Glutamatergic neuron (in vitro differentiated cells): ENCODE measurements at regions not wholly inside any gene's neighbourhood (a gene's known extent, or its start where the extent isn't known, plus 50 kb on each side); places are given as distances from the start of the nearest gene placed in this dataset.
"Not testable (repeated sequence)": the region's sequence is repeated elsewhere in the genome, so short reads cannot be mapped to it uniquely, and the experiment has no call there.

Experiments used
- DNase-seq: peaks from one replicate; pipeline ENCODE4 v3.0.0; 2022
- H3K27ac Mint-ChIP-seq: one replicate; pipeline ENCODE4 v1.8.0; 2020; ENCODE audit warnings: mild to moderate bottlenecking, mixed read lengths, inconsistent platforms; ENCODE audit not compliant: unreplicated experiment
- H3K27me3 Mint-ChIP-seq: one replicate; pipeline ENCODE4 v1.8.0; 2020; ENCODE audit warnings: mild to moderate bottlenecking, moderate library complexity, mixed read lengths, inconsistent platforms; ENCODE audit not compliant: unreplicated experiment
- H3K36me3 Mint-ChIP-seq: one replicate; pipeline ENCODE4 v1.8.0; 2020; ENCODE audit warnings: mild to moderate bottlenecking, mixed read lengths, inconsistent platforms; ENCODE audit not compliant: unreplicated experiment
- H3K4me1 Mint-ChIP-seq: one replicate; pipeline ENCODE4 v1.8.0; 2020; ENCODE audit warnings: mild to moderate bottlenecking, low read depth, mixed read lengths, inconsistent platforms; ENCODE audit not compliant: unreplicated experiment
- H3K4me3 Mint-ChIP-seq: one replicate; pipeline ENCODE4 v1.8.0; 2020; ENCODE audit warnings: mild to moderate bottlenecking, mixed read lengths, inconsistent platforms; ENCODE audit not compliant: unreplicated experiment
- H3K9me3 Mint-ChIP-seq: one replicate; pipeline ENCODE4 v1.8.0; 2020; ENCODE audit warnings: mild to moderate bottlenecking, moderate library complexity, mixed read lengths, inconsistent platforms; ENCODE audit not compliant: unreplicated experiment
- TF ChIP-seq, protein P1 (sequence below): fragments of 200-600 bp; sonication (generic); IDR thresholded peaks from one replicate; pipeline ENCODE4 v1.5.0; 2021; ENCODE audit not compliant: partially characterized antibody, unreplicated experiment

DNA sequence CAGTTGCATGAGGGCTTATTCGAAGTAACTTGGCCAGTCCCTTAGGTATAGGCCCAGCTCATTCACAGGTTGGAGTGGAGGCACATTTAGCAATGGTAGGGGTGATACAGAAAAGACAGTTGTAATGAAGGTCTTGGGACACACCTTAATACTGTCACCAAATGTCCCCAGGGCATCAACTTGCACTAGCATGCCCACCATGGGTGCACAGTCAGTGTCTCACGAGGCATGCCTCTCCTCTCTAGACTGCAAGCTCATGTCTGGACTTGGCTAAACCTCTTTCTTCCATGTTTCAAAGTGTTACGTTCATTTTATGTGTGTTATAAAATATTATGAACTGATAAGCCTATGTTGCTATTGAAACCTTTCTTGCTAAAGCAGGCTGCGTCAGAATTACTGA, 124.0 kb upstream of the ECI2 start:
- Mint-ChIP-seq H3K27ac (no peak overlapping the region), H3K4me1 (no peaks in the 10 kb centered on the region), H3K9me3 (no peaks in the 10 kb centered on the region), H3K4me3 (no peak overlapping the region), H3K27me3 (no peaks in the 10 kb centered on the region), H3K36me3 (peaks cover under 1% of the 10 kb centered on the region)
- DNase-seq, result no peak
- TF ChIP-seq, protein P1, sequence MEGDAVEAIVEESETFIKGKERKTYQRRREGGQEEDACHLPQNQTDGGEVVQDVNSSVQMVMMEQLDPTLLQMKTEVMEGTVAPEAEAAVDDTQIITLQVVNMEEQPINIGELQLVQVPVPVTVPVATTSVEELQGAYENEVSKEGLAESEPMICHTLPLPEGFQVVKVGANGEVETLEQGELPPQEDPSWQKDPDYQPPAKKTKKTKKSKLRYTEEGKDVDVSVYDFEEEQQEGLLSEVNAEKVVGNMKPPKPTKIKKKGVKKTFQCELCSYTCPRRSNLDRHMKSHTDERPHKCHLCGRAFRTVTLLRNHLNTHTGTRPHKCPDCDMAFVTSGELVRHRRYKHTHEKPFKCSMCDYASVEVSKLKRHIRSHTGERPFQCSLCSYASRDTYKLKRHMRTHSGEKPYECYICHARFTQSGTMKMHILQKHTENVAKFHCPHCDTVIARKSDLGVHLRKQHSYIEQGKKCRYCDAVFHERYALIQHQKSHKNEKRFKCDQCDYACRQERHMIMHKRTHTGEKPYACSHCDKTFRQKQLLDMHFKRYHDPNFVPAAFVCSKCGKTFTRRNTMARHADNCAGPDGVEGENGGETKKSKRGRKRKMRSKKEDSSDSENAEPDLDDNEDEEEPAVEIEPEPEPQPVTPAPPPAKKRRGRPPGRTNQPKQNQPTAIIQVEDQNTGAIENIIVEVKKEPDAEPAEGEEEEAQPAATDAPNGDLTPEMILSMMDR, result no peak

GRCh38 chr6:4258733-4259132, 123.4 kb upstream of the ECI2 start:
- TF ChIP-seq, protein P1, result no peak
- no peaks in the 10 kb centered on the region for H3K4me1 Mint-ChIP-seq
- no peak overlapping the region for H3K27ac Mint-ChIP-seq

DNA sequence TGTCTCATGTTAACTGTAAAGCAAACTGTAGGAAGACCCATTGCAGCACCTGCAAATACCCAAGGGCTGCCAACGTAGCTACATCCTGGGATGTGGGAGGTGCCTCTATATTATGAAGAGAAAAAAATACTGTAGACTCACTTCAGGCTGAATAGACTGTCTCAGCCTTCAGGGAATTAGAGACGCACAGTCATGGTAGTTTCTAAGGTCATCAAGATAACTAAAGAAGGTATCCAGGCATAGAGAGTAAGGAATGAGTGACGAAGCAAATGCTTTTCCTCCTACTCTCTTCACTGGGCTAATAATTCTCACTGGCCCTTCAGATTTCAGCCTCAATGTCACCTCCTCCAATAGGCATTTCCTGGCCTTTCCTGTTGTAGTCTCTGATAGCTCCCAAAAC, 121.6 kb upstream of the ECI2 start:
- Mint-ChIP-seq H3K9me3 (no peaks in the 10 kb centered on the region), H3K4me1 (no peaks in the 10 kb centered on the region), H3K27ac (no peak overlapping the region), H3K27me3 (no peaks in the 10 kb centered on the region), H3K4me3 (no peak overlapping the region), H3K36me3 (peaks cover 4% of the 10 kb centered on the region)
- no peak for DNase-seq
- TF ChIP-seq, protein P1, result no peak

More at GRCh38 chr6:4258733-4259132, 123.4 kb upstream of the ECI2 start:
- H3K27me3 Mint-ChIP-seq, result no peaks in the 10 kb centered on the region
- H3K4me3 Mint-ChIP-seq, result no peak overlapping the region
- H3K9me3 Mint-ChIP-seq, result no peaks in the 10 kb centered on the region
- DNase-seq, result no peak
- peaks cover 4% of the 10 kb centered on the region for H3K36me3 Mint-ChIP-seq

DNA sequence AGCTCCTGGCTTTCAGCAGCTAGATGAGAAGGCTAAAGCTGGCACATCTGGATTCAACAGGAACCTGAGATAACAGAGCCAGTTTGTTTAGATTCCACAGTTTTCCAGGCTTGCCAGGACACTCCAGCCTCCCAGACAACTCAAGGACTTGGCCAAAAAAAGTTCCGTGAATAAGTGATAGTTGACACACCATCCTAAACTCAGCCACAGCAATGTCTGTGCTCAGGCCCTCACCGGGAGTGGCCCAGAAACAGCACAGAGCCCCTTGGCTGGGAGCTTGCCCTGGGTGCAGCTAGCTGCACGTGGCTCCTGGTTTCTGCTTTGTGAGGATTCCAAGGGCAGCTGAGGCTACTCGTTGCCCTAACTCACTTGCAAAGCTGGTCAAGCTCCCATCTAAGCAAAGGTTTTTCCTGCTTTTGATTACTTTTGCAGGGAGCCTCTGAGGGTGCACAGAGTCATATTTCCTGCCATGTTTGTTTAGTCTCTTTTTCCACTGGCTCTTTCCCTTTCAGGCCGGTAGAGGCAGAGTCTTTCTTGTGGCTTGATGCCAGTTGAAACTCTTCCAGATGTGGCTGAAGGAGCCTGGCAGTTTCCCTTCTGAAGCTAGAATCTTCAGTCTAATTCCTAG, 118.3 kb upstream of the ECI2 start:
- Mint-ChIP-seq H3K36me3 (peaks cover 4% of the 10 kb centered on the region), H3K4me3 (no peak overlapping the region), H3K4me1 (no peaks in the 10 kb centered on the region), H3K27me3 (no peaks in the 10 kb centered on the region), H3K27ac (no peak overlapping the region), H3K9me3 (no peaks in the 10 kb centered on the region)
- TF ChIP-seq, protein P1, result no peak
- no peak for DNase-seq

GRCh38 chr6:4252445-4252844, 117.1 kb upstream of the ECI2 start:
- not testable (repeated sequence) for H3K9me3 Mint-ChIP-seq, DNase-seq, H3K27ac Mint-ChIP-seq, H3K27me3 Mint-ChIP-seq, H3K4me1 Mint-ChIP-seq, H3K36me3 Mint-ChIP-seq, H3K4me3 Mint-ChIP-seq

GRCh38 chr6:4250645-4251044, 115.3 kb upstream of the ECI2 start:
- Mint-ChIP-seq H3K36me3 (peaks cover 4% of the 10 kb centered on the region), H3K9me3 (peaks cover 6% of the 10 kb centered on the region), H3K4me3 (no peak overlapping the region), H3K27me3 (peaks cover 3% of the 10 kb centered on the region), H3K4me1 (no peaks in the 10 kb centered on the region), H3K27ac (no peak overlapping the region)
- no peak for DNase-seq
- TF ChIP-seq, protein P1, result no peak

GRCh38 chr6:4243832-4244231, 108.5 kb upstream of the ECI2 start:
- not testable (repeated sequence) for H3K27ac Mint-ChIP-seq, H3K4me1 Mint-ChIP-seq
- peaks cover 12% of the 10 kb centered on the region for H3K9me3 Mint-ChIP-seq

More at GRCh38 chr6:4243832-4244231, 108.5 kb upstream of the ECI2 start:
- peaks cover 34% of the 10 kb centered on the region for H3K36me3 Mint-ChIP-seq
- not testable (repeated sequence) for H3K4me3 Mint-ChIP-seq, DNase-seq, H3K27me3 Mint-ChIP-seq
